NCI-H1092 (cell line): ENCODE measurements at regions not wholly inside any gene's neighbourhood (a gene's known extent, or its start where the extent isn't known, plus 50 kb on each side); places are given as distances from the start of the nearest gene placed in this dataset.
"Not testable (repeated sequence)": the region's sequence is repeated elsewhere in the genome, so short reads cannot be mapped to it uniquely, and the experiment has no call there.

Experiments used
- DNase-seq: peaks from one replicate; lab custom pipeline; 2025; lab: John Stamatoyannopoulos, UW

- DNase-seq, result no peak
These were observed 56.0 kb downstream of the EN1 start for GRCh38 chr2:118791483-118791882.

- no peak for DNase-seq
These were observed 60.7 kb downstream of the EN1 start for GRCh38 chr2:118786746-118787145.

- no peak for DNase-seq
These were observed 62.6 kb downstream of the EN1 start for GRCh38 chr2:118784860-118785259.

- DNase-seq, result no peak
These were observed 68.1 kb downstream of the EN1 start for GRCh38 chr2:118779362-118779761.

GRCh38 chr2:118774458-118775133, 72.9 kb downstream of the EN1 start:
- DNase-seq, result no peak

- DNase-seq, result no peak
These were observed 73.6 kb downstream of the EN1 start for GRCh38 chr2:118773826-118774225.

GRCh38 chr2:118772487-118773200, 74.8 kb downstream of the EN1 start:
- DNase-seq, result no peak

- no peak for DNase-seq
These were observed 77.6 kb downstream of the EN1 start for GRCh38 chr2:118769707-118770400.

GRCh38 chr2:118766871-118767270, 80.6 kb downstream of the EN1 start:
- no peak for DNase-seq

GRCh38 chr2:118764855-118765254, 82.6 kb downstream of the EN1 start:
- DNase-seq, result no peak

GRCh38 chr2:118763797-118764196, 83.7 kb downstream of the EN1 start:
- DNase-seq, result no peak

GRCh38 chr2:118762290-118762689, 85.2 kb downstream of the EN1 start:
- no peak for DNase-seq

- no peak for DNase-seq
These were observed 85.7 kb downstream of the EN1 start for GRCh38 chr2:118761771-118762170.

GRCh38 chr2:118755901-118756300, 91.5 kb downstream of the EN1 start:
- no peak for DNase-seq

GRCh38 chr2:118755384-118755783, 92.1 kb downstream of the EN1 start:
- DNase-seq, result no peak

- DNase-seq, result no peak
These were observed 94.6 kb downstream of the EN1 start for GRCh38 chr2:118752762-118753429.

GRCh38 chr2:118750959-118751565, 96.4 kb downstream of the EN1 start:
- DNase-seq, result no peak

- DNase-seq, result no peak
These were observed 99.1 kb downstream of the EN1 start for GRCh38 chr2:118748245-118748885.

- no peak for DNase-seq
These were observed 99.8 kb downstream of the EN1 start for GRCh38 chr2:118747637-118748036.

GRCh38 chr2:118747066-118747465, 100.4 kb downstream of the EN1 start:
- no peak for DNase-seq

- DNase-seq, result not testable (repeated sequence)
These were observed 102.7 kb downstream of the EN1 start for GRCh38 chr2:118744682-118745181.
